SU-DHL-6 (cell line): ENCODE measurements at regions not wholly inside any gene's neighbourhood (a gene's known extent, or its start where the extent isn't known, plus 50 kb on each side); places are given as distances from the start of the nearest gene placed in this dataset.

Experiments used
- H2AFZ ChIP-seq: fragments of 200-600 bp; sonication (generic); 2 replicates; pipeline ENCODE4 v1.6.1; 2014; ENCODE audit warnings: low read depth, mild to moderate bottlenecking, moderate library complexity, mixed read lengths, antibody characterized with exemption, low read length; ENCODE audit not compliant: severe bottlenecking
- H3F3A ChIP-seq: fragments of 200-600 bp; shearing (Covaris generic); 2 replicates; pipeline ENCODE4 v1.6.0; 2016; ENCODE audit warnings: antibody characterized with exemption, mild to moderate bottlenecking; ENCODE audit not compliant: insufficient read depth
- H3K27ac ChIP-seq: fragments of 200-600 bp; sonication (generic); 2 replicates; pipeline ENCODE4 v1.5.1; 2016; ENCODE audit warnings: low read depth, mild to moderate bottlenecking, low read length, moderate library complexity, mixed read lengths
- H3K27me3 ChIP-seq: fragments of 200-600 bp; sonication (generic), shearing (Covaris generic); 2 replicates; pipeline ENCODE4 v1.6.0; 2014; ENCODE audit warnings: mild to moderate bottlenecking, low read length
- H3K36me3 ChIP-seq: fragments of 200-600 bp; sonication (generic); 2 replicates; pipeline ENCODE4 v1.6.1; 2014; ENCODE audit warnings: mild to moderate bottlenecking, low read length, mixed read lengths
- H3K4me2 ChIP-seq: fragments of 300-600, 200-600 bp; shearing (Covaris generic), sonication (generic); 2 replicates; pipeline ENCODE4 v1.6.0; 2014; ENCODE audit warnings: low read length, low read depth, mild to moderate bottlenecking; ENCODE audit not compliant: poor library complexity, severe bottlenecking
- H3K4me3 ChIP-seq: fragments of 200-600 bp; sonication (generic); 2 replicates; pipeline ENCODE4 v1.5.1; 2014; ENCODE audit warnings: antibody characterized with exemption, low read length, mild to moderate bottlenecking, mixed read lengths; ENCODE audit not compliant: insufficient read depth, poor library complexity, severe bottlenecking
- H3K79me2 ChIP-seq: fragments of 200-600 bp; sonication (generic); 2 replicates; pipeline ENCODE4 v1.6.1; 2014; ENCODE audit warnings: mild to moderate bottlenecking, low read length, moderate library complexity; ENCODE audit not compliant: insufficient read depth
- H3K9ac ChIP-seq: fragments of 200-600 bp; sonication (generic); 2 replicates; pipeline ENCODE4 v1.7.0; 2014; ENCODE audit warnings: mild to moderate bottlenecking, low read length
- H3K9me2 ChIP-seq: fragments of 200-600 bp; sonication (generic); replicated peaks from 2 replicates; pipeline ENCODE4 v1.6.1; 2014; ENCODE audit warnings: low read length; ENCODE audit not compliant: insufficient read depth
- H3K9me3 ChIP-seq: fragments of 200-600 bp; sonication (generic); 2 replicates; pipeline ENCODE4 v1.6.1; 2014; ENCODE audit warnings: low read length, mixed read lengths; ENCODE audit not compliant: insufficient read depth
- H4K20me1 ChIP-seq: fragments of 200-600 bp; sonication (generic); 2 replicates; pipeline ENCODE4 v1.6.1; 2014; ENCODE audit warnings: low read depth, mild to moderate bottlenecking, antibody characterized with exemption, low read length, moderate library complexity, mixed read lengths
- EZH2phosphoT487 ChIP-seq: fragments of 200-600 bp; sonication (generic), shearing (Covaris generic); conservative IDR thresholded peaks from 2 replicates; pipeline ENCODE4 v1.6.1; 2018; ENCODE audit warnings: mild to moderate bottlenecking, antibody characterized with exemption, low read length, moderate library complexity, mixed read lengths
- TF ChIP-seq, protein P1 (sequence below): fragments of 200-600 bp; sonication (generic); IDR thresholded peaks from one replicate; pipeline ENCODE4 v1.5.1; 2017; ENCODE audit warnings: antibody characterized with exemption, mild to moderate bottlenecking, low read length, moderate library complexity; ENCODE audit not compliant: insufficient read depth, poor library complexity, severe bottlenecking

GRCh38 chr4:78694457-78694787 lies 81.7 kb upstream of the BMP2K start:
- Histone ChIP-seq H4K20me1 (no peaks in the 10 kb centered on the region), H3K27me3 (no peaks in the 10 kb centered on the region), H3K27ac (no peak overlapping the region), H3K36me3 (no peaks in the 10 kb centered on the region), H2AFZ (no peak overlapping the region), H3K4me3 (no peak overlapping the region), H3K9me3 (no peaks in the 10 kb centered on the region), H3K9ac (no peak overlapping the region), H3F3A (no peaks in the 10 kb centered on the region), H3K79me2 (no peaks in the 10 kb centered on the region), H3K9me2 (no peaks in the 10 kb centered on the region), H3K4me2 (no peak overlapping the region)
- no peak for TF ChIP-seq EZH2phosphoT487
- TF ChIP-seq, protein P1, sequence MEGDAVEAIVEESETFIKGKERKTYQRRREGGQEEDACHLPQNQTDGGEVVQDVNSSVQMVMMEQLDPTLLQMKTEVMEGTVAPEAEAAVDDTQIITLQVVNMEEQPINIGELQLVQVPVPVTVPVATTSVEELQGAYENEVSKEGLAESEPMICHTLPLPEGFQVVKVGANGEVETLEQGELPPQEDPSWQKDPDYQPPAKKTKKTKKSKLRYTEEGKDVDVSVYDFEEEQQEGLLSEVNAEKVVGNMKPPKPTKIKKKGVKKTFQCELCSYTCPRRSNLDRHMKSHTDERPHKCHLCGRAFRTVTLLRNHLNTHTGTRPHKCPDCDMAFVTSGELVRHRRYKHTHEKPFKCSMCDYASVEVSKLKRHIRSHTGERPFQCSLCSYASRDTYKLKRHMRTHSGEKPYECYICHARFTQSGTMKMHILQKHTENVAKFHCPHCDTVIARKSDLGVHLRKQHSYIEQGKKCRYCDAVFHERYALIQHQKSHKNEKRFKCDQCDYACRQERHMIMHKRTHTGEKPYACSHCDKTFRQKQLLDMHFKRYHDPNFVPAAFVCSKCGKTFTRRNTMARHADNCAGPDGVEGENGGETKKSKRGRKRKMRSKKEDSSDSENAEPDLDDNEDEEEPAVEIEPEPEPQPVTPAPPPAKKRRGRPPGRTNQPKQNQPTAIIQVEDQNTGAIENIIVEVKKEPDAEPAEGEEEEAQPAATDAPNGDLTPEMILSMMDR: no peak

GRCh38 chr4:78695910-78696309 lies 80.2 kb upstream of the BMP2K start:
- no peaks in the 10 kb centered on the region for H4K20me1 ChIP-seq
- H3K27me3 ChIP-seq: no peaks in the 10 kb centered on the region
- H3K9me3 ChIP-seq: no peaks in the 10 kb centered on the region
- no peak overlapping the region for H3K9ac ChIP-seq
- no peaks in the 10 kb centered on the region for H3F3A ChIP-seq
- no peak overlapping the region for H3K4me2 ChIP-seq
- H3K4me3 ChIP-seq: no peak overlapping the region
- H3K36me3 ChIP-seq: no peaks in the 10 kb centered on the region
- H3K79me2 ChIP-seq: no peaks in the 10 kb centered on the region
- no peak overlapping the region for H2AFZ ChIP-seq
- no peak for TF ChIP-seq EZH2phosphoT487
- TF ChIP-seq, protein P1: no peak
- H3K27ac ChIP-seq: no peak overlapping the region
- no peaks in the 10 kb centered on the region for H3K9me2 ChIP-seq

DNA sequence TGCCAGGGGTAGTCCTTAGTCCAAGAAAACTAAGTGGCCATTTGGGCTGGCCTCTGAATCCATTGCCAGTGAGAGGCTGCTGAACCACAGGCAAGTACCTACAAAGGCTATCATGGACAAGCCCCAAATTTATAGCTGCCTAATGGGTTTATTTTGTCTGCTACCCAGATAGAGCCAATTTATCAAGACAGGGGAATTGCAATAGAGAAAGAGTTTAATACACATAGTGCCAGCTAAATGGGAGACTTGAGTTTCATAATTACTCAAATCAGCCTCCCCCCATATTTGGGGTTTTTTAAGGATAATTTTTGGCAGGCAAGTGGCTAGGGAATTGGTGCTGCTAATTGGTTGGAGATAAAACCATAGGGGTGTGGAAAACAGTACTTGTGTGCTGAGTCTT lies 73.1 kb upstream of the BMP2K start:
- Histone ChIP-seq H3K27me3 (no peaks in the 10 kb centered on the region), H2AFZ (no peak overlapping the region), H3K4me2 (no peak overlapping the region), H3K9me3 (peaks cover 8% of the 10 kb centered on the region; the same call in 1 of the 2 replicates), H3K79me2 (no peaks in the 10 kb centered on the region), H3K36me3 (no peaks in the 10 kb centered on the region), H3K9me2 (no peaks in the 10 kb centered on the region), H3F3A (no peaks in the 10 kb centered on the region), H4K20me1 (no peaks in the 10 kb centered on the region), H3K27ac (no peak overlapping the region), H3K9ac (no peak overlapping the region), H3K4me3 (no peak overlapping the region)
- no peak for TF ChIP-seq EZH2phosphoT487
- TF ChIP-seq, protein P1: no peak

GRCh38 chr4:78704317-78704716 lies 71.8 kb upstream of the BMP2K start:
- Histone ChIP-seq H4K20me1 (no peaks in the 10 kb centered on the region), H3K9me2 (no peaks in the 10 kb centered on the region), H3F3A (no peaks in the 10 kb centered on the region), H3K27me3 (no peaks in the 10 kb centered on the region), H3K36me3 (no peaks in the 10 kb centered on the region), H3K27ac (no peak overlapping the region), H3K4me3 (no peak overlapping the region), H3K79me2 (no peaks in the 10 kb centered on the region), H3K4me2 (no peak overlapping the region), H3K9me3 (peaks cover 8% of the 10 kb centered on the region; the same call in 1 of the 2 replicates), H2AFZ (no peak overlapping the region), H3K9ac (no peak overlapping the region)
- TF ChIP-seq, protein P1: no peak
